ENCODE measurements at regions not wholly inside any gene's neighbourhood (a gene's known extent, or its start where the extent isn't known, plus 50 kb on each side); places are given as distances from the start of the nearest gene placed in this dataset.

GRCh38 chr7:46881507-46882127 lies 700.3 kb downstream of the TNS3 start:
- H3K9me3 ChIP-seq: no peaks in the 10 kb centered on the region
- H3K27me3 ChIP-seq: no peaks in the 10 kb centered on the region
- H3K4me1 ChIP-seq: no peaks in the 10 kb centered on the region
- no peaks in the 10 kb centered on the region for H3K36me3 ChIP-seq
- TF ChIP-seq POLR2AphosphoS5 (IDR thresholded peaks at IDR 0.05; ENCODE audit: insufficient read depth in 1 of 2, low read depth in 1 of 2): no peak
- no peak for TF ChIP-seq POLR2A (IDR thresholded peaks at IDR 0.05)
- TF ChIP-seq, protein P1, sequence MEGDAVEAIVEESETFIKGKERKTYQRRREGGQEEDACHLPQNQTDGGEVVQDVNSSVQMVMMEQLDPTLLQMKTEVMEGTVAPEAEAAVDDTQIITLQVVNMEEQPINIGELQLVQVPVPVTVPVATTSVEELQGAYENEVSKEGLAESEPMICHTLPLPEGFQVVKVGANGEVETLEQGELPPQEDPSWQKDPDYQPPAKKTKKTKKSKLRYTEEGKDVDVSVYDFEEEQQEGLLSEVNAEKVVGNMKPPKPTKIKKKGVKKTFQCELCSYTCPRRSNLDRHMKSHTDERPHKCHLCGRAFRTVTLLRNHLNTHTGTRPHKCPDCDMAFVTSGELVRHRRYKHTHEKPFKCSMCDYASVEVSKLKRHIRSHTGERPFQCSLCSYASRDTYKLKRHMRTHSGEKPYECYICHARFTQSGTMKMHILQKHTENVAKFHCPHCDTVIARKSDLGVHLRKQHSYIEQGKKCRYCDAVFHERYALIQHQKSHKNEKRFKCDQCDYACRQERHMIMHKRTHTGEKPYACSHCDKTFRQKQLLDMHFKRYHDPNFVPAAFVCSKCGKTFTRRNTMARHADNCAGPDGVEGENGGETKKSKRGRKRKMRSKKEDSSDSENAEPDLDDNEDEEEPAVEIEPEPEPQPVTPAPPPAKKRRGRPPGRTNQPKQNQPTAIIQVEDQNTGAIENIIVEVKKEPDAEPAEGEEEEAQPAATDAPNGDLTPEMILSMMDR (IDR thresholded peaks at IDR 0.05): no peak
- H3K27ac ChIP-seq: no peak overlapping the region
- no peak for DNase-seq (ENCODE audit: extremely low spot score in 2 of 2)
- no peak overlapping the region for H3K4me3 ChIP-seq
- intact Hi-C loops (cut with DNase I): no loop called here

- intact Hi-C loops (cut with DNase I): no loop called here
- H3K9me3 ChIP-seq: no peaks in the 10 kb centered on the region
- H3K27me3 ChIP-seq: no peaks in the 10 kb centered on the region
- no peak for DNase-seq (ENCODE audit: extremely low spot score in 2 of 2)
- no peak for TF ChIP-seq POLR2A (IDR thresholded peaks at IDR 0.05)
- TF ChIP-seq, protein P1 (IDR thresholded peaks at IDR 0.05): no peak
- no peak for TF ChIP-seq POLR2AphosphoS5 (IDR thresholded peaks at IDR 0.05; ENCODE audit: insufficient read depth in 1 of 2, low read depth in 1 of 2)
- no peak overlapping the region for H3K4me3 ChIP-seq
- H3K27ac ChIP-seq: no peak overlapping the region
- no peaks in the 10 kb centered on the region for H3K36me3 ChIP-seq
- H3K4me1 ChIP-seq: no peaks in the 10 kb centered on the region
Measured at GRCh38 chr7:46880508-46881196, 701.3 kb downstream of the TNS3 start.

DNA sequence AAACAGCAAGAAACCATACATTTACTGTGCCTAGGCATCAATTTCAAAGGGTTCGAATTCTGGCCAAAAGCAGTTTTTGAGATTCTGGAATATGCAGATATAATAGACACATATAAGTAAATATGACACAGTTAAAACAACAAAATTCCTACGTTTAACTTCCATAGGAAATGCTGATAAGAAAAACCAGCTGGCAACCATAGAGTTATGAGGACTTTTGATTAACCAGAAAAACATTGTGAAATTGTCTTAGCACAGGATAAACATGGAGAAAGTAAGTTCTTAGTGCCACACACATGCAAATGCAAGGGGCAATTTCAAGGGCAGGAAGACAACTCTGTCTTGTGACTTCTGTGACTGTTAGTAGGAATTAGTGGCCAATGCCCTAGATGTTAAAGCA lies 702.1 kb downstream of the TNS3 start:
- Histone ChIP-seq H3K9me3 (no peaks in the 10 kb centered on the region), H3K27me3 (no peaks in the 10 kb centered on the region), H3K4me1 (no peaks in the 10 kb centered on the region), H3K27ac (no peak overlapping the region), H3K36me3 (no peaks in the 10 kb centered on the region), H3K4me3 (no peak overlapping the region)
- intact Hi-C loops (cut with DNase I): no loop called here
- DNase-seq (ENCODE audit: extremely low spot score in 2 of 2): no peak
- no peak for TF ChIP-seq POLR2A (IDR thresholded peaks at IDR 0.05)
- TF ChIP-seq, protein P1 (IDR thresholded peaks at IDR 0.05): no peak
- no peak for TF ChIP-seq POLR2AphosphoS5 (IDR thresholded peaks at IDR 0.05; ENCODE audit: insufficient read depth in 1 of 2, low read depth in 1 of 2)

DNA sequence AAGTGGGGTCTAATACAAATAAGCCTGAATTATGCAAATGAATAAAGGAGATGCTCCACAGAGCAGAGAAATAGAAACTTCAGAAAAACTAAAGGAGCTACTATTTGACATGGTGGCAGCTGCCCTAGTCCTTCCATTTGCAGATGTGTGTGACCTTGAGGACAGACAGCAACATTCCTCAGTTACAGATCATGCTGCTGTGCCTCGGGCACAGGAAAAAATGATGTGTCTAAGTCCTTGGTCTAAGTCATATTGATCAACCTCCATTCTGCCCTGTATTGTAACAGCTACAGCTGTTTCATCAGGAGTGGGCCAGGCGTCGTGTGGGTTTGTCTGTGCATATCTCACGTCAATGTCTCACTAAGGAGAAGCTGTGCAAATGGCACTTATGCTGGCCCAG lies 710.4 kb downstream of the TNS3 start:
- no peaks in the 10 kb centered on the region for H3K36me3 ChIP-seq
- no peak overlapping the region for H3K4me3 ChIP-seq
- H3K9me3 ChIP-seq: no peaks in the 10 kb centered on the region
- H3K27ac ChIP-seq: no peak overlapping the region
- H3K4me1 ChIP-seq: no peaks in the 10 kb centered on the region
- no peaks in the 10 kb centered on the region for H3K27me3 ChIP-seq
- intact Hi-C loops (cut with DNase I): no loop called here
- no peak for TF ChIP-seq POLR2AphosphoS5 (IDR thresholded peaks at IDR 0.05; ENCODE audit: insufficient read depth in 1 of 2, low read depth in 1 of 2)
- no peak for TF ChIP-seq POLR2A (IDR thresholded peaks at IDR 0.05)
- TF ChIP-seq, protein P1 (IDR thresholded peaks at IDR 0.05): no peak
- DNase-seq (ENCODE audit: extremely low spot score in 2 of 2): no peak

- no peaks in the 10 kb centered on the region for H3K9me3 ChIP-seq
- no peak overlapping the region for H3K27ac ChIP-seq
- intact Hi-C loops (cut with DNase I): no loop called here
- TF ChIP-seq, protein P1 (IDR thresholded peaks at IDR 0.05): no peak
- TF ChIP-seq POLR2AphosphoS5 (IDR thresholded peaks at IDR 0.05; ENCODE audit: insufficient read depth in 1 of 2, low read depth in 1 of 2) (no peak), POLR2A (IDR thresholded peaks at IDR 0.05) (no peak)
- DNase-seq (ENCODE audit: extremely low spot score in 2 of 2): no peak
- H3K27me3 ChIP-seq: no peaks in the 10 kb centered on the region
- no peaks in the 10 kb centered on the region for H3K4me1 ChIP-seq
- no peak overlapping the region for H3K4me3 ChIP-seq
- no peaks in the 10 kb centered on the region for H3K36me3 ChIP-seq
Measured at GRCh38 chr7:46864716-46865115, 717.2 kb downstream of the TNS3 start.
